ENCODE measurements at regions not wholly inside any gene's neighbourhood (a gene's known extent, or its start where the extent isn't known, plus 50 kb on each side); places are given as distances from the start of the nearest gene placed in this dataset.
"Not testable (repeated sequence)": the region's sequence is repeated elsewhere in the genome, so short reads cannot be mapped to it uniquely, and the experiment has no call there.

DNA sequence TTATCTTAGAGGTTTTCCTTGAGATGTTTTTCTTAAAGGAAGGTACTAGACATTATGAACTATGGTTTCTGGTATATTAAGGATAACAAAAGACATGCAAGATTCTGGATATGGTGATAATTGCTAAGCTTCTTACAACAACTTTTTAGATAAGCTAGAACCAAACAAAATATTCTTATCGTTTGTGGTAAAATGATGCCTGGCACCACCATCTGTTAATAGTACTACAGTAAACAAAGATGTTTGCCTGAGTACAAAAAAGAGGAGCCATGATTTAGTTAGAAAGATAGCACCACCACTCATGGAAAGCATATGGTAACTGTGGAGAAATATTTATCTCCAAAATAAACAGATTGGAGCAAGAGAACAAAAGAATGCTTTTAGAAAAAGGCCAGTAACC, 747.3 kb downstream of the COL12A1 start:
- TF ChIP-seq, protein P1, sequence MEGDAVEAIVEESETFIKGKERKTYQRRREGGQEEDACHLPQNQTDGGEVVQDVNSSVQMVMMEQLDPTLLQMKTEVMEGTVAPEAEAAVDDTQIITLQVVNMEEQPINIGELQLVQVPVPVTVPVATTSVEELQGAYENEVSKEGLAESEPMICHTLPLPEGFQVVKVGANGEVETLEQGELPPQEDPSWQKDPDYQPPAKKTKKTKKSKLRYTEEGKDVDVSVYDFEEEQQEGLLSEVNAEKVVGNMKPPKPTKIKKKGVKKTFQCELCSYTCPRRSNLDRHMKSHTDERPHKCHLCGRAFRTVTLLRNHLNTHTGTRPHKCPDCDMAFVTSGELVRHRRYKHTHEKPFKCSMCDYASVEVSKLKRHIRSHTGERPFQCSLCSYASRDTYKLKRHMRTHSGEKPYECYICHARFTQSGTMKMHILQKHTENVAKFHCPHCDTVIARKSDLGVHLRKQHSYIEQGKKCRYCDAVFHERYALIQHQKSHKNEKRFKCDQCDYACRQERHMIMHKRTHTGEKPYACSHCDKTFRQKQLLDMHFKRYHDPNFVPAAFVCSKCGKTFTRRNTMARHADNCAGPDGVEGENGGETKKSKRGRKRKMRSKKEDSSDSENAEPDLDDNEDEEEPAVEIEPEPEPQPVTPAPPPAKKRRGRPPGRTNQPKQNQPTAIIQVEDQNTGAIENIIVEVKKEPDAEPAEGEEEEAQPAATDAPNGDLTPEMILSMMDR (IDR thresholded peaks at IDR 0.05; ENCODE audit: control extremely low read depth, extremely low read depth, low read depth, missing control alignments) = no peak
- no peak for DNase-seq (ENCODE audit: extremely low spot score)
- ChIA-PET CTCF (no interaction called here), POLR2A (no interaction called here)

DNA sequence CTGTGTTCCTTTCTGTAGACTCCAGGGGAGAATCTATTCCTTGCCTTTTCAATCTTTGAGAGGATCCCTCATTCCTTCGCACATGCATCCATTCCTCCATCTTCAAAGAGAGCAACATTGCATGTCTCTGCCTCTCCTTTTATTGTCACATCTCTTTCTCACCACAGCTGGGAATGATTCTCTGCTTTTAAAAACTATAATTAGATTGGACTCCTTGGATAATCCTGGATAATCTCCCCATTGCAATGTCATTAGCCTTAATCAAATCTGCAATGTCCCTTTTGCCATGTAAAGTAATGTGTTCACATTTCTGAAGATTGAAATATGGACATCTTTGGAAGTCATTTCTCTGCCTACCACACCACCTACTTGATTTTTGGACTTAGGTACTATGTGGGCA, 750.1 kb downstream of the COL12A1 start:
- TF ChIP-seq, protein P1 (IDR thresholded peaks at IDR 0.05; ENCODE audit: control extremely low read depth, extremely low read depth, low read depth, missing control alignments) = no peak
- ChIA-PET POLR2A (no interaction called here), CTCF (no interaction called here)
- DNase-seq (ENCODE audit: extremely low spot score) = no peak

DNA sequence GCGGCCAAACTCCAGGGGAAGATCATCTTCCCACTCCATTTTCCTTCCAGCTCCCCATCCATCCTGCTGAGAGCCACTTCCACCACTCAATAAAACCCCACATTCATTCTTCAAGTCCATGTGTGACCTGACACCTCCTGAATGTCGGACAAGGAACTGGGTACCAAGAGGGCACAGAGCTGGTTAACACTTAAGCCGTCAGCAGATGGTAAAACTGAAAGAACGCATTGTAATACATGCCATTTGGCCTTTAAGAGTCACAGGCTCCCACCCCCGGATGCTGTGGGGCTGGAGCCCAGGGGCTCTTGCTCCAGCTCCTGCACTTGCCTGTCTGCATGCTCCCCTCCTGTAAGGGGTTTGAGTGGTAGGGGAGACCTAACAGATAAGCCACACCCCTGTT, 753.9 kb downstream of the COL12A1 start:
- POLR2A ChIA-PET = no interaction called here
- no peak for DNase-seq (ENCODE audit: extremely low spot score)
- TF ChIP-seq, protein P1 (IDR thresholded peaks at IDR 0.05; ENCODE audit: control extremely low read depth, extremely low read depth, low read depth, missing control alignments) = no peak
- CTCF ChIA-PET = no interaction called here

GRCh38 chr6:74448850-74449249, 752.8 kb downstream of the CD109 start:
- no peak for DNase-seq (ENCODE audit: extremely low spot score)
- ChIA-PET POLR2A (no interaction called here), CTCF (no interaction called here)
- TF ChIP-seq, protein P1 (IDR thresholded peaks at IDR 0.05; ENCODE audit: control extremely low read depth, extremely low read depth, low read depth, missing control alignments) = no peak

DNA sequence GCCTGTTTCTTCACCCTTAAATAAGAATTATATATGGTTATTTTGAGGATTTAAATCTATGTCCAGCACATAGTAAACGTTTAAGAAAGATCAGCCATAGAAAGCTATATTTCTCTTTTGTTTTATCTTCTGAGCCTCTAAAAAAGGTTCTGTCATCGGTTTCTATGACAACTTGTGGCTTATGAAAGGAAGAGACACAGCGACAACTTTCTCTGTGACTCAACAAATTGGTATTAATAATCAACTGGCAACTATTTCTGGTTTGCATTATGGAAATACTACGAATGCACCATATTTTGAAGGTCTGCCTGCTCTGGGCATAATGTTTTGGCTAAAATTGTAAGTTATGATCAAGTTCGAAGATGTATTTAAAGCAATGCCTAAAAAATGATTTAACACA, 751.0 kb downstream of the CD109 start:
- ChIA-PET CTCF (interaction anchor here (1.4 kb wide), 1 partner anchor 28 kb away, joined by 4 read pairs; no protein-coding TSS in a partner anchor), POLR2A (no interaction called here)
- peak; percentile 42 for DNase-seq (ENCODE audit: extremely low spot score)
- TF ChIP-seq, protein P1 (IDR thresholded peaks at IDR 0.05; ENCODE audit: control extremely low read depth, extremely low read depth, low read depth, missing control alignments) = no peak

- CTCF ChIA-PET = no interaction called here
- no peak for DNase-seq (ENCODE audit: extremely low spot score)
- TF ChIP-seq, protein P1 (IDR thresholded peaks at IDR 0.05; ENCODE audit: control extremely low read depth, extremely low read depth, low read depth, missing control alignments) = no peak
- POLR2A ChIA-PET = no interaction called here
Measured at GRCh38 chr6:74439123-74439811, 743.3 kb downstream of the CD109 start.

DNA sequence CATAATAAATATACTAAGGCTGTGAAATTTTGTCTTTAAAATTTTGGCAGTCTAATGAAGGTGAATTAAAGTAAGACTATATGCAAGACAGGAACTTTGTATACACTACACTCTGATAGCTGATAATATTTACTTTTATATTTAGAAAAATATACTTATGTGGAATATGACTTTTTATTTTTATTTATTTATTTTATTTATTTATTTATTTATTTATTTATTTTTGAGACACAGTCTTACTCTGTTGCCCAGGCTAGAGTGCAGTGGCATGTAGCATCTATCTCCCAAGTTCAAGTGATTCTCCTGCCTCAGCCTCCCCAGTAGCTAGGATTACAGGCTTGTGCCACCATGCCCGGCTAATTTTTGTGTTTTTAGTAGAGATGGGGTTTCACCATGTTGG, 742.4 kb downstream of the CD109 start:
- POLR2A ChIA-PET; DNase-seq (ENCODE audit: extremely low spot score); CTCF ChIA-PET: not testable (repeated sequence)

Measured in GM10248 (cell line).